ENCODE measurements at regions not wholly inside any gene's neighbourhood (a gene's known extent, or its start where the extent isn't known, plus 50 kb on each side); places are given as distances from the start of the nearest gene placed in this dataset.
"Not testable (repeated sequence)": the region's sequence is repeated elsewhere in the genome, so short reads cannot be mapped to it uniquely, and the experiment has no call there.

DNA sequence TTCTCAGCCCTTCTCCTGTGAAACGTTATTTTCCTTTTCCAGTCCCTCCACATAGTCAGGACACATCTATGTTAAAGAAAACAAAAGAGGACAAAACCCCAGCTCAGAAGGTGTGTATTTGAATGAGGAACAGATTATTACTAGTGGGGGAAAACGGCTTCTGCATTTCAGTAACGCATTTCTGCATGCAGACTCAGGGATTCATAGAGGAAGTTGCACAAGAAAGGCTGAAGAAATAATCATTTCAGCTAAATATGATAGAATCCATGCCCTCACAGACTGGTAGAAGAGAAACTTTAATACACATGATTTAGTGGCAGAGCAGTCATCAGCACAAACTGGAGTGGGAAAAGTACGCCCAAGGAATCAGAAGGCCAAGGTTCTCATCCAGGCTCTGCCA is 270.8 kb upstream of the FGF13 start:
- Histone ChIP-seq H3K4me1 (ENCODE audit: control insufficient read depth, insufficient read depth, low read length) (no peaks in the 10 kb centered on the region), H3K4me2 (ENCODE audit: low read length) (no peak overlapping the region), H3K9me3 (replicated peaks; ENCODE audit: low read length) (no peaks in the 10 kb centered on the region), H3K36me3 (ENCODE audit: insufficient read depth, low read length) (no peaks in the 10 kb centered on the region), H3K4me3 (ENCODE audit: low read length) (no peak overlapping the region), H3K9ac (ENCODE audit: low read depth, low read length) (no peak overlapping the region), H3K27me3 (ENCODE audit: control insufficient read depth, insufficient read depth, low read length) (no peaks in the 10 kb centered on the region)

GRCh38 chrX:138964501-138964900 is 253.0 kb upstream of the FGF13 start:
- H3K36me3 ChIP-seq (ENCODE audit: insufficient read depth, low read length): no peaks in the 10 kb centered on the region
- no peaks in the 10 kb centered on the region for H3K4me1 ChIP-seq (ENCODE audit: control insufficient read depth, insufficient read depth, low read length)
- H3K4me2 ChIP-seq (ENCODE audit: low read length): no peak overlapping the region
- no peak overlapping the region for H3K4me3 ChIP-seq (ENCODE audit: low read length)
- H3K9me3 ChIP-seq (replicated peaks; ENCODE audit: low read length): no peaks in the 10 kb centered on the region
- H3K27me3 ChIP-seq (ENCODE audit: control insufficient read depth, insufficient read depth, low read length): no peaks in the 10 kb centered on the region
- no peak overlapping the region for H3K9ac ChIP-seq (ENCODE audit: low read depth, low read length)

GRCh38 chrX:138962419-138962818 is 250.9 kb upstream of the FGF13 start:
- H3K4me1 ChIP-seq (ENCODE audit: control insufficient read depth, insufficient read depth, low read length); H3K9me3 ChIP-seq (replicated peaks; ENCODE audit: low read length); H3K36me3 ChIP-seq (ENCODE audit: insufficient read depth, low read length); H3K27me3 ChIP-seq (ENCODE audit: control insufficient read depth, insufficient read depth, low read length); H3K4me2 ChIP-seq (ENCODE audit: low read length); H3K9ac ChIP-seq (ENCODE audit: low read depth, low read length); H3K4me3 ChIP-seq (ENCODE audit: low read length): not testable (repeated sequence)

DNA sequence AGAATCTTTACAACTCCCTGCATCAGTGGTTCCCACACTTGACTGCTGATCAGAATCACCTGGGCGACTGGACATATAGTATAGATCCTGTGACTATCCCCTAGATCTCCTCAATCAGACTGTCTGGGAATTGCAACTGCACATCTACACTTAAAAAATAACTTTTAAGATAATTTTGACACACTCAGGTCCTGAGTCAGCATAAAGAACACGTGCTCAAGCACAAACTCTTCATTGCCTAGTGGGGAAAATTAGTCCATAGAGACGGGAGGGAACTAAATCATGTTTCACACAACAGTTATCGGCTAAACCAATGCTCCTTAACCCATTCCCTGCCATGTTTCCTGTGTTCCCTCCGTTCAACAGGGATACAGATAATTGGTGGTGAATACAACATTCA is 243.5 kb upstream of the FGF13 start:
- Histone ChIP-seq H3K4me2 (ENCODE audit: low read length) (no peak overlapping the region), H3K9ac (ENCODE audit: low read depth, low read length) (no peak overlapping the region), H3K4me3 (ENCODE audit: low read length) (no peak overlapping the region), H3K9me3 (replicated peaks; ENCODE audit: low read length) (no peaks in the 10 kb centered on the region), H3K36me3 (ENCODE audit: insufficient read depth, low read length) (no peaks in the 10 kb centered on the region), H3K4me1 (ENCODE audit: control insufficient read depth, insufficient read depth, low read length) (no peaks in the 10 kb centered on the region), H3K27me3 (ENCODE audit: control insufficient read depth, insufficient read depth, low read length) (no peaks in the 10 kb centered on the region)

DNA sequence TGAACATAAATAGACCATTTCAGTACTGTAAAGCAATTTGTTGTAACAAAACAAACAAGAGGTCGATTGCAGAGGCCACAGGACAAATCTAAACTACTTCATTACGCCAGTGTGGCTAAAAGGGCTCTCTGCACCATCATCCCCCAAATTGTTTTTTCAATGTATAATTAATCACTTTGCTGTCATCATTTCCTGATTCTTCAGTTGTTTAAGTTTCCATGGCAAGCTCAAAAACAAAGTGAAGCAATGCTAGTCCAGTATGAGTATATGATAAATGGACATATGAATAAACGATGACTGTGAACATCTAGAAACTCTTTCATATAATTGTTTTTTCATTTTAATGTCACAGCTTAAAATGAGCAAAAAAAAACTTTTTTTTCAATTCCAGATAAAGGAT is 235.4 kb upstream of the FGF13 start:
- Histone ChIP-seq H3K4me2 (ENCODE audit: low read length) (no peak overlapping the region), H3K27me3 (ENCODE audit: control insufficient read depth, insufficient read depth, low read length) (no peaks in the 10 kb centered on the region), H3K4me3 (ENCODE audit: low read length) (no peak overlapping the region), H3K36me3 (ENCODE audit: insufficient read depth, low read length) (no peaks in the 10 kb centered on the region), H3K9ac (ENCODE audit: low read depth, low read length) (no peak overlapping the region), H3K9me3 (replicated peaks; ENCODE audit: low read length) (no peaks in the 10 kb centered on the region), H3K4me1 (ENCODE audit: control insufficient read depth, insufficient read depth, low read length) (no peaks in the 10 kb centered on the region)

- Histone ChIP-seq H3K9ac (ENCODE audit: low read depth, low read length) (no peak overlapping the region), H3K4me3 (ENCODE audit: low read length) (no peak overlapping the region), H3K4me1 (ENCODE audit: control insufficient read depth, insufficient read depth, low read length) (no peaks in the 10 kb centered on the region), H3K27me3 (ENCODE audit: control insufficient read depth, insufficient read depth, low read length) (no peaks in the 10 kb centered on the region), H3K4me2 (ENCODE audit: low read length) (no peak overlapping the region), H3K36me3 (ENCODE audit: insufficient read depth, low read length) (no peaks in the 10 kb centered on the region), H3K9me3 (replicated peaks; ENCODE audit: low read length) (no peaks in the 10 kb centered on the region)
Measured at GRCh38 chrX:138945219-138945618, 233.7 kb upstream of the FGF13 start.

DNA sequence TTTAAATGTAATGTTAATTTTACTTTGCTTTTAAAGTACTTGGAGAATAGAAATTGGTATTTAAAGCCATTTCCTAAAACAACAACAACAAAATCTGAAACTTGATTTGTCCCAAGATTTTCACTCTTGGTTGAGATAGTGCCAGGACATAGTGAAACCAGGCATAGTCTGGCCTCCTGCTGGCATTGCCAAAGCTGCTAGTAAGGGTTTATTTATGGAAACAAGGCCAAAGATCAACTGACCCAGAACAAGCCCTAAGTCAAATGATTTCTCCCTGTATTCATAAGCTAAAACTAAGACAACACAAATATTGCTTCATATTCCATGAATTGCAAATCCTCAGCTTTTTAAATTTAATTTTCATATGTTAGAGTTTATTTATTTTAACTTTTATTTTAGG is 227.5 kb upstream of the FGF13 start:
- no peak overlapping the region for H3K4me3 ChIP-seq (ENCODE audit: low read length)
- no peaks in the 10 kb centered on the region for H3K27me3 ChIP-seq (ENCODE audit: control insufficient read depth, insufficient read depth, low read length)
- H3K36me3 ChIP-seq (ENCODE audit: insufficient read depth, low read length): no peaks in the 10 kb centered on the region
- no peaks in the 10 kb centered on the region for H3K9me3 ChIP-seq (replicated peaks; ENCODE audit: low read length)
- H3K4me1 ChIP-seq (ENCODE audit: control insufficient read depth, insufficient read depth, low read length): no peaks in the 10 kb centered on the region
- H3K4me2 ChIP-seq (ENCODE audit: low read length): no peak overlapping the region
- H3K9ac ChIP-seq (ENCODE audit: low read depth, low read length): no peak overlapping the region

DNA sequence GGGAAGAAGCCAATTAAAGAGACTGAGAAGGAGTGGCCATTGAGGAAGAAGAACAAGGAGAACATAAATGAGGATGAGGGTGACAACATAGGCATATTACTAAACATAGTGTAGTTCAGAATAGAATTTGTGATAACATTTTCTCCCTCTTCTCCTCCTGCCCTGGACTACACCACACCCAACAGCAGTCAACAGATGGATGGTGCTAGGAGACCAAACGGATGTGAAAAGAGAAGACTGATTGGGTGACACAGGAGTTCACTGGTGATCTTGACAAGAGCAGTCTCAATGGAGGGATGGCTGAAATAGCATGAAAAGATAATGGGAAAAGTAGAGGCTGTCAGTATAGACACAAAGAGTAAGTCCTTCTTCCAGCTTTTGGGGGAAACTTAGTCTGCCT is 226.5 kb upstream of the FGF13 start:
- H3K4me2 ChIP-seq (ENCODE audit: low read length): no peak overlapping the region
- no peak overlapping the region for H3K9ac ChIP-seq (ENCODE audit: low read depth, low read length)
- no peaks in the 10 kb centered on the region for H3K9me3 ChIP-seq (replicated peaks; ENCODE audit: low read length)
- no peaks in the 10 kb centered on the region for H3K36me3 ChIP-seq (ENCODE audit: insufficient read depth, low read length)
- H3K27me3 ChIP-seq (ENCODE audit: control insufficient read depth, insufficient read depth, low read length): no peaks in the 10 kb centered on the region
- H3K4me1 ChIP-seq (ENCODE audit: control insufficient read depth, insufficient read depth, low read length): no peaks in the 10 kb centered on the region
- no peak overlapping the region for H3K4me3 ChIP-seq (ENCODE audit: low read length)

GRCh38 chrX:138931212-138931611 is 219.7 kb upstream of the FGF13 start:
- Histone ChIP-seq H3K4me1 (ENCODE audit: control insufficient read depth, insufficient read depth, low read length) (no peaks in the 10 kb centered on the region), H3K9me3 (replicated peaks; ENCODE audit: low read length) (no peaks in the 10 kb centered on the region), H3K36me3 (ENCODE audit: insufficient read depth, low read length) (no peaks in the 10 kb centered on the region), H3K9ac (ENCODE audit: low read depth, low read length) (no peak overlapping the region), H3K4me3 (ENCODE audit: low read length) (no peak overlapping the region), H3K4me2 (ENCODE audit: low read length) (no peak overlapping the region), H3K27me3 (ENCODE audit: control insufficient read depth, insufficient read depth, low read length) (no peaks in the 10 kb centered on the region)

GRCh38 chrX:138930583-138930945 is 219.0 kb upstream of the FGF13 start:
- Histone ChIP-seq H3K4me1 (ENCODE audit: control insufficient read depth, insufficient read depth, low read length) (peaks cover 4% of the 10 kb centered on the region), H3K36me3 (ENCODE audit: insufficient read depth, low read length) (no peaks in the 10 kb centered on the region), H3K27me3 (ENCODE audit: control insufficient read depth, insufficient read depth, low read length) (no peaks in the 10 kb centered on the region), H3K9ac (ENCODE audit: low read depth, low read length) (no peak overlapping the region), H3K4me3 (ENCODE audit: low read length) (no peak overlapping the region), H3K4me2 (ENCODE audit: low read length) (no peak overlapping the region), H3K9me3 (replicated peaks; ENCODE audit: low read length) (no peaks in the 10 kb centered on the region)

DNA sequence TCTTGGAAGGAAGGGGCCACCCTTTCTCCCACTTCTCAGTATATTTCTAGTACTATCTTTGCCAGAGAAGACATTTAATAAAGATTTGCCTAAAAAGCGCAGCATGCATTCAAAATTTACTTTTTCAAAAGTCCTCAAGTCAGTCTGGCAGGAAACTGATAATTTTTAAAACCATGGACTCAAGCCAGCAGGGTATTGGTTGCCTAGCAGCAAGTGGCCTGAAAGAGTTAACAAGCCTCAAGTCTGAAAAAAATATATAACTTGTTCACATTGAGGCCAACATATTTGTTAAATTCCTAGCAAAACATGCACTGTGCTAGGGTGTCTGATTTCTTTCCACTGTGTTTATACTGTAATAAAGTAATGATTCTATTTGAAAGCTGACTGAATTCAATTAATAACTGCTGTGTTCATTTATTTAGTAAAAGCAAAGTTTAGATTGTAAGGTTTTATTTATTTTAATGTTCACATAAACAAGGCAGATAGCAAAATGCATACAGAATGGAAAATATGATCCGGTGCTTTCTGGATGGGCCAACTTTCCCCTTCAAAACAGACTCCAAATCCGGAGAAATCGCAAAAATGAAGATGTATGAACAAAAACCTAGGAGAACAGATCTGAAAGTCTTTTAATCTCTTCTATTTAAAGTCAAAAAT is 218.5 kb upstream of the FGF13 start:
- Histone ChIP-seq H3K9me3 (replicated peaks; ENCODE audit: low read length) (no peaks in the 10 kb centered on the region), H3K4me3 (ENCODE audit: low read length) (no peak overlapping the region), H3K4me1 (ENCODE audit: control insufficient read depth, insufficient read depth, low read length) (peaks cover 6% of the 10 kb centered on the region), H3K36me3 (ENCODE audit: insufficient read depth, low read length) (no peaks in the 10 kb centered on the region), H3K27me3 (ENCODE audit: control insufficient read depth, insufficient read depth, low read length) (no peaks in the 10 kb centered on the region), H3K9ac (ENCODE audit: low read depth, low read length) (no peak overlapping the region), H3K4me2 (ENCODE audit: low read length) (no peak overlapping the region)

- Histone ChIP-seq H3K4me3 (ENCODE audit: low read length) (no peak overlapping the region), H3K9ac (ENCODE audit: low read depth, low read length) (no peak overlapping the region), H3K9me3 (replicated peaks; ENCODE audit: low read length) (no peaks in the 10 kb centered on the region), H3K27me3 (ENCODE audit: control insufficient read depth, insufficient read depth, low read length) (no peaks in the 10 kb centered on the region), H3K36me3 (ENCODE audit: insufficient read depth, low read length) (no peaks in the 10 kb centered on the region), H3K4me1 (ENCODE audit: control insufficient read depth, insufficient read depth, low read length) (peaks cover 13% of the 10 kb centered on the region), H3K4me2 (ENCODE audit: low read length) (no peak overlapping the region)
Measured at GRCh38 chrX:138928737-138929459, 217.4 kb upstream of the FGF13 start.
